Stimulated activated CD8-positive, alpha-beta memory T cell treated with anti-CD3 and anti-CD28 coated beads, Interleukin-7, amount 100 ng/mL, for 4 hours (primary cell): ENCODE measurements at regions not wholly inside any gene's neighbourhood (a gene's known extent, or its start where the extent isn't known, plus 50 kb on each side); places are given as distances from the start of the nearest gene placed in this dataset.

ENCODE experiments used
- DNase-seq, 2 donors: peaks; one replicate each; pipeline ENCODE4 v3.0.0-alpha.2; 2020; ENCODE audit warnings: low read depth in 2 of 2

DNA sequence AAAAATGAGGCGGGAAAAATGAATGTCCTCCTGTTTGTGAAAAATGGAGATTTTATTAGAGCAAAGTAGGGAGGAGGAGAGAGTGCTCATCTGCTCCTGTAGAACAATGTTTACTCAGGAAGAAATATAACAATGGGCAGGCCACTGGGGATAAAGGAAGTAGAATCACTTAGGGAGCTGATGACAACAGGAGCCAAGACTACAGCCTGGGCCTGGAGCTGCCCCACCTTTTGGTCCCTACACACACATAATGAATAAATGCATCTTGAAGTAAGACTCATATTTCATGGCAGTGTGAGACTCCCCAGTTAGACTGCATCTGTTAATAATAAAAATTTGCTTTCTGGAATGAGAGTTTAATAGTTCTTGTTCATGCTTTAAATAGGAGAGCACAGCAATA, 1939.8 kb downstream of the EFNA5 start:
- no peak for DNase-seq

DNA sequence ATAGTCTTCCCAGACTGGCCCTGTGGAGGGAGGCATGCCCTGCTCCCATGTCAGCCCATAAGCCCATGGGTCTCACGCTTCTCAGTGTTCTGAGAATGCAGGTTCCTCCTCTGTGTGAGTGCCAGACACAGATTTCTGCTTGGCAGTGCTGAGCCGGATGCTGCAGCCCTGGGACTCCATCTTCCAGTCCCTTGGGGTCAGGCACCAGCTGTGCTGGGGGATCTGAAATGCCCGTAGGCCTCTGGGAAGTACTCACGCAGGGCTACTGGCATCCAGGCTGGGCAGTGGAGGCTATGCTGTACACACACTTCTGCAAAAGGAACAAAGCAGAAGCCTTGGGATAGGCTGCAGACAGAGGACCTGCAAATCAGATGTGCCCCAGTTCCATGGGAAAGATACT, 1944.6 kb downstream of the EFNA5 start:
- DNase-seq = no peak

DNA sequence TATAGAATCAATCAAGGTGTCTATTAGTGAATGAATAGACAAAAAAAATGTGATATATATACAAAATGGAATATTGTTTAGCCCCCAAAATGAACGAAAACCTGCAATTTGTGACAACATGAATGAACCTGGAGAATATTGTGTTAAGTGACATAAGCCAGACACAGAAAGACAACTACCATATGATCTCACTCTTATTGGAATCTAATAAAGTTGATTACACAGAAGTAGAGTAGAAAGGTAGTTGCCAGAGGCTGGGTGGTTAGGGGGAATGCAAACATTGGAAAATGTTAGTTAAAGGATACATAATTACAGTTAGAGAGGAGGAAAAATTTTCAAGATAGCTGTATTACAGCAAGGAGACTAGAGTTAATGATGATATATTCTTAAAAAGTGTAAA, 1962.3 kb downstream of the EFNA5 start:
- DNase-seq = no peak

DNA sequence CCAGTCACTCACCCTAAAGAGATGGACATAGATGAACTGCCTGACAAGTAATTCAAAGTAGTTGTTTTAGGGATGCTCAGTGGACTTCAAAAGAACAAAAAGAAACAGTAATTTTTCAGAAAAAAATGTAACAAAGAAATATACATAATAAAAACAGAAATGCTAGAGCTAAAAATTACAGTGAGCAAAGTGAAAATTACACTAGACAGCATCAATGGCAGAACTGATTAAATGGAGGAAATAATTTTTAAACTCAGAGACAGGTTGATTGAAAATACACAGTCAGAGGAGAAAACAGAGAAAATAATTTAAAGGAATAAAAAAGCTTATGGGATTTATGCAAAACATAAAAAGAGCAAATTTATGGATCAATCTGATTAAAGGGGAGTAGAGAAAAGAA, 1968.4 kb downstream of the EFNA5 start:
- no peak for DNase-seq

DNA sequence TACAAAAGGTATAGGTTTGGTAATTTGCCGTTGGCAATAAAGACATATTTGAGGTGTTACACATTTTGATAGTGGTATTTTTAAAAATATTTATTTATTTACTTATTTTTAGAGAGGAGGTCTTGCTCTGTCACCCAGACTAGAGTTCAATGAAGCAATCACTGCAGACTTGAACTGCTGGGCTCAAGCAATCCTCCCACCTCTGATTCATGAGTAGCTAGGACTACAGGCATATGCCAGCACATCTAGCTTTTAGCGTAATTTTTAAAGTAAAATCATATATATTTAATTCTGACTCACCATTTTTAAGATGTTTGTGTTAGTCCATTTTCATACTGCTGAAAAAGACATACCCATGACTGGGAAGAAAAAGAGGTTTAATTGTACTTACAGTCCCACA, 1974.3 kb downstream of the EFNA5 start:
- no peak for DNase-seq

DNA sequence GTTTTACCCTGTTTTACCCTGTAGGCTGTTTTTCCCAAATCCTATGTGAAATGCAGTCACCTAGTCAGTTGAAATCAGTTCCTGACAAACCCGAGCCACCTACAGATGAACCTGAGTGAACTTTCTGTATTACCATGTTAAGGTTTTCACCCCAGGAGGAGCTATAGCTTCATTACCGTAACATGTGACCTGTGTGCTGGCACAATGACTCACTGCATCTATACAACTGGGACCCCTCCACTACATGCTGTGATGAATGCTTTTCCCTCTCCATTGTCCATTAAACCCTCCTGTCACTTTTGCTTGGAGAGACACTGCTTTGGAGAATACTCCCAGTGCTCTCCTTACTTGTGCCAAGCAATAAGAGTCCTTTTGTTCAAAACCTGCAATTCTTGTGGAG, 1974.8 kb downstream of the EFNA5 start:
- no peak for DNase-seq

DNA sequence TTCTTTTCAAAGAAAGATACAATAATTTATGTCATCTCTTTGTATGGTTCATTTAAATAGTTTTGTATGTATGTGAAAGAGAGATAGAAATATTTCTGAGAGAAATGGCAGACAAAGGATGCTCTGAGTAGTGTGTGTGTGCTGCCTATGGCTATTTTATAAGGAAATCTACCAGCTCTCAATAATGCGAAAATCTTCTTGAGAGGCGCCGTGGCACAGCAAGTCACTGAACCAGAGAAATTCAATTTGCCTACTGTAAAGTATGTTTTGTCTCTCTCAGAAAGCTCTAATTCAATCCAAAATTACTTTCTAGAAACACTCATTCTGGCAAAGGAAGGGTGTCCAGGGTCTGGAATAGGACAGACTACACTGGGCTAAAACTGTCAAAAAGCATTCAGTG, 1981.1 kb downstream of the EFNA5 start:
- DNase-seq = no peak

DNA sequence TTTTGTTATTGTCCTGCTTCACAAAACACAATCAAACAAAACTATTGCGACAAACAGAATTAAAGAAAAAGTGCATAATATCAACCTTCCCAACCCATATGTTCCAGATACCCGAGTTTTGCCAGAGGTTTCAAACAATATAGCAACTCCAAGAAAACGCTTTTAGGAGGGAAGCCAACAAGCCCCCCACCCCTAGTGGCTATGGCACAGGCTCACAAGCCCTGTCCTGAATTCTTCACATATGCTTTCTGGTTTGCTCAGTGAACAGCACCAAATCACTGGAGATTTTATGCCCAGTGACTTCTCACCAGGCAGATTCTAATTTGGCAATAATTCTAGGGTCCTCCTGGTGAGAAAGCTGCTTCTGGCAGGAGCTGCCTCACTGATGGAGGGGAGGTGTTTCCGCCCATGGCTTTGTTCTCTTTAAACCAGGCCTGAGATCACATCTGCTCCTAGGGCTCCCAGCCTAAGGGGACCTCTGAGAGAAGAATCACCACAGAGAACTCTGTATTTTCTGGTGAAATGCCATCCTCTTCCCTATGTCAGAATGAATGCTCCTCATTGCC, 1982.4 kb downstream of the EFNA5 start:
- no peak for DNase-seq

DNA sequence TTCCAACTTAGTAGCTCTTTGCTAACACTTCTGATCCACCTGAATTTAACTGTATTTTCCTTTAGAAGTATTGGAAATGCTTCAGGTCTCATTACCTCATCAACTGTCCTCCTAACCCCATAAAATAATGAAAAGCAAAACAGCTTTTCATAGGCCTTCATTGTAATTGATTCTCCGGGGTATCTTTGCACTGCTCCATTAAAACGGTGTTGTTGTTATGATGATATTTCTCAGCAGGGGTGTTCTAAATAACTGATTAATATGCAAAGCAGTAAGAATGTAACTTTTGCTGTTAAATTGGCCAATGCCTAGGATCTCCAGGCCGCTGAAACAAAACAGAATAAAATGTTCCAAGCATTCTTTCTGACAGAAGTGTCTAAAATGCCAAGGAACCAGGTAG, 1983.2 kb downstream of the EFNA5 start:
- no peak for DNase-seq

DNA sequence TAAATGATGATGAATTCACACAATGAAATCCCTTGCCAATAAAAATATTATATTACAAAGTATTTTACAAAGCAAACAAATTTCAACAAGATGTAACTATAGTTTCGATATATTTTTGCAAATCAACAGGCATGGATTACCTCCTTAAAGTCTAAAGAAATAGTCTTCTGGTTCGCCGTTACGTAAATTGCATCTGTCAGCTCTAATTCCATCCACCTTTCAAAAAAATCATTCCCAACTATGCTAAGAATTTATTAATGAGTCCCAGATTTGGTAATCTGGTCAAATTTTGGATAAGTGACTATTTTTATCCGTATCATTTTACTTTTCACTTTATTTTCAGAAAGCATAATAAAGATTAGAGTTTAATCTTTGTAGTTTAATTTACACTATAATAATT, 1984.9 kb downstream of the EFNA5 start:
- no peak for DNase-seq

DNA sequence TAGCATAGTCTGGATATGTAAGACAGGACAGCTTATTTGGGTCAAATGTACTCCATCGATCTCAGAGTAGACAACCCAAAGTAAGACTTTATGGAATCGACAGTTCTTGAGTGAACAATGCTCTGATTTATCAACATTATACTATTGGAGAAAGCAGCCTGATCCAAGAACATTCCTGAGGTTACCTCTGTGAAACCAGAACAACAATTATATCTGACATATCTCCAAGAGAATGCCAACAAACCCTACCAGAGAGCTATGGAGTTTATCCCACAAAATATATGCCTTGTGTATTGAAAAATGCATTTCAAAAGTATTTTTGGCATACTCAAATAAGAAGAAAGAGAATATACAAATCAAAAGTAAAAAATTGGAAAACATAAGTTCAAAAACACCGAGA, 1985.9 kb downstream of the EFNA5 start:
- no peak for DNase-seq

DNA sequence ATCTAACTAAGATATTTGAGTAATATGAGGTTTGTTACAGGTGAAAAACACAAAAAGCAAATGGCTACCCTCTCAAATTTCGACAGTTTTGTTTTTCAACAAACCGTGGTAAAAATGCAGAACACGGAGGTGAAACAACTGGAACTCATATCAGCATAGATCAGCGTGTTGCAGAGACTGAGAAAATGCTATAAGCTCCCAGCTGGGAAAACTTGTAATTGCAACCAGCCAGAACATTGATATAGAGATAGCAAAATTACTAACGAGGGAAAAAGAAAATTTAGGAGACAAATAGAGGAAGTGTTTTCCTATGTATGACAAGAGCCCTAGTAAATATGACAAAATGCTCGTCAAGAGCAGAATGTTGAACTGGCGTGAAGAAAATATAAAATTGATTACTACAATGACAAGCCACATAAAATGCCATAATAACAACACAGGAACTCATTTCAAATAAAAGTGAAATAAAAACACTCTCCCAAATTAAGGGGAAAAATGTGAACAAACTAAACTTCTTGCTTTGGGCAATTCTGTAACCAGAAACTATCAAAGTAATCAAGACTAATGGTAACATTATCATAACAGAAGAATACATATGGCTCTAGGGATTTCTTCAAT, 1989.8 kb downstream of the EFNA5 start:
- DNase-seq = no peak

DNA sequence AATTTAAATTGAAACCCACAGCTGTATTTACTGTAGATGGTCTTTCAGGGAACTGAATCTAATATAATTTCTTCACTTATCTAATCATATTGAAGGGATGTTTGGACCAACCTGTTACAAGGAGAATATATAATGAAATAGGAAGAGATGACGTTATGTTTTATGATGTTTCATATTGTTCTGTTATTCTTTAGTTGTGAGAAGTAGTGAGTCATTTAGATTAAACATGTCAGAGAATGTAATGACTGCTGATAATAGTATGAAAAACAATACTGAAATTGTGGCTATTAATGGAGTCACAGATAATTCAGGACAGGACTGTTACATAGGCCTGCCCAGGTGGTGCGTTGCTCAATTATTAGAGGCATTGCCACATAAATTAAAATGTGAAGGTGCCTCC, 1993.4 kb downstream of the EFNA5 start:
- no peak for DNase-seq

DNA sequence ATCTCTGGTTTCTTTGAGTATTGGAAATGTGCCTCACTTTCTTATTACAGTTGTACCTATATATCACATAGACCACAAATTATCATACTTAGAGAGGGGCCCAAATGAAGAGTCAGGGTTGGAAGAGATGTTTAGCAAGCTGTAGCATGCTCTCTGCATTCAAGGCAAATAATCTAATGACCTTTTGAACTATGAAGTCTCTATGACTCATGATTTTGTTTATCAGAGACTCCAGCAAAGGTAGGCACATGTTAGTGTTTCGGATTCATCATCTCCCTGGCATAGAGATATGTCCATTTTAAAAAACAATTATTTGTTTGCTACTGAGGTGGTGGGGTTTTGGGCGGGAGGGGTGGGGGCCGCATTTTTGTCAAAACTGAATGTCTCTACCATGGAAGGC, 2000.1 kb downstream of the EFNA5 start:
- no peak for DNase-seq

DNA sequence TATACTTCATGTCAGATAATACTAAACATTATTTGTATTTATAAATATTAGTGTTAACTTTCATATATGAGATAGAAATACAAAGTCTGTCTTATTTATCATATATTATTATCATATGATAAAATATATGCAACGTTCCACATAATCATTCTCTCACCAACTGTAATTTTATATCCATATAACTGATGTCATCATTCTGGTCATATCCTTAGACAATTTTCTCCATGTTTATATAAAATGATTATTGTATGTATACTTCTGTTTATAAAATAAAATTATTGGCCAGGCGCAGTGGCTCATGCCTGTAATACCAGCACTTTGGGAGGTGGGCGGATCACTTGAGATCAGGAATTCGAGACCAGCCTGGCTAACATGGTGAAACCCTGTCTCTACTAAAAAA, 2007.1 kb downstream of the EFNA5 start:
- DNase-seq = no peak

DNA sequence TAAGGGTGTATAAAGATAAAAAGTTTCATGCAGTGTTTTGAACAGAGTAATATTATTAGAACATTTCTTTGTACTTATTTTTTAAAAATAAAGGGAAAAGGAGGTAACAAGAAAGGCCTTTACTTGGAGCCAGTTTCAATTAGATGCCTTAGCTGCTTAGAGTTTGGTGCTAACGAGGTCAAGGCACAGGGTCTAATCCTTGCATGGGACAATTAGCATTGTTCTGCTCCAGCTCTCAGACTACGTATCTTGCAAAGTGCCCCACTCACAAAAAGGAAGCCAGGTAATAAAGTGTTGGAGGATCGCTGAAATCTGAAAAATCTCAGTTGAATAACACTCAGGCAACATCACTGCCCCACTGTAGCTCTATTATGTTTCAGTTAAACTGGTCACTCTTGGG, 2011.3 kb downstream of the EFNA5 start:
- no peak for DNase-seq

DNA sequence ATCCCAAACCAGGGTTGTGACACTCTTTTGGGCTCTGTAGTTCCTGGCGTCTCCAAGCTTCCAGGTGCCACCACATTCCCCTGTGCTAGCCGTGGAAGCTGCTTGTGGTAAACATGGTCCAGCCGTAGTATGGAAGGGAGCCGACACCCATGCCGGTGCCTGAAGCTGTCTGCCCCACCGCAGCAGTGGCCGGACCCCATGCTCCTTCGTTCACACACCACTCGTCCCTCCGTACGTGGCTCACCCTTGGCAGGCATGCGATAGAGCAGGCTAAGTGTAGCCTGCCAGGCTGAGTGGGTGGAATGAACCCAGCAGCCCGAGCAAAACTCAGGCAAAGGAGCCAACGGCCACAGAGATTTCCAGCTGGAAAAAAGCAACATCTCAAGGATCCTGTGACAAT, 2030.4 kb downstream of the EFNA5 start:
- no peak for DNase-seq

DNA sequence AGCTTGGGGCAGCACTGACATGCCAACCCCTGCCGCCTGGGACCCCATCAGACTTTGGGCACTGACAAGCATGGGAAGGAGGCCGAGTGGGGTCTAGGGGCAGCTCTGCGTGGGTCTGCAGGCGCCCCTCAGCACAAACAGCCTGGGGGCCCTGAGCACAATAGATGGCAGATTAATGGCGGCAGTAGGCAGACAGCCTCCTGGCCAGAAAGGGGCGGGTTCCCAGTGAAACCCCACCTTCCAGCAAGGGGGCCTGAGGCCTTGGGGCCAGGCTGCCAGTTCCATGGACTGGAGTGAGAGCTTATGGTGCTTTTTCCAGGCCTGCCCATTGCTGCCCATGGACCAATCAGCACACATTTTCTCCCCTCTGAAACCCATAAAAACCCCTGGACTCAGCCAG, 2031.2 kb downstream of the EFNA5 start:
- DNase-seq = no peak

DNA sequence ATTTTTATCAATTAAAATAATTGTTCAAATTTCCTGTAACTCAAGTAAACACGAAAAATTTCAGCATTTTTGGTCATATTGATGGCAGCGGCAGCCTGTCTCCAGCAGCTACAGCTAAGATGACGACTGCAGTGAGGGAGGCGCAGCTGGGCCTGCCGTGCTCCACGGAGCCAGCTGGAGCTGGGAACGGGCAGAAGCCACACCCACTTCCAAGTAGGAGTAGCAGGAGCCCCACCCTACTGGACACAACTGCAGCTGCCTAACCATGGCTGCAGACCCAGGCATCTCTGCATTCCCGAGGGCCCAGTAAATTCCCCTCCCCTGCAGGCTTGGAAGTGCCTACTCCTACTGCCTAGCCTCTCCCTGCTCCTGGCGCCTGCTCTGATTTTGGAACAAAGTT, 2031.7 kb downstream of the EFNA5 start:
- no peak for DNase-seq

DNA sequence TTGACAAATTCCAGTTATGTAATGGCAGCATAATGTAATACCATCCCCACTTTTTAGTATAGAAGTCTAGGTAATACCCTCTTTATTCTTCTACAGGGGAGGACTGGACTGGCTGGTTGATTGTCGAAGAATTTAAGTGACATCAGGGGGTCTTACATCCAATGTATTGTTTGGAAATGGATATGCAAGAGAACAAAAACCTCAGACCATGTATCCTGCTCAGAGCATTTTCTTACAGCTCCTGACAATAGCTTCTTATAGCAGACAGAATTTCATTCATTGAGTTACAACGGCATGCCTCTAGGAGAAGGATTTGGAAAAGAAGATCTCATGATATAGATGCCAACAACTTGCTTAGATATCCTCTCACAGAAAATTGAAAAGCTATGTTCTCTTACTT, 2032.3 kb downstream of the EFNA5 start:
- DNase-seq = no peak

DNA sequence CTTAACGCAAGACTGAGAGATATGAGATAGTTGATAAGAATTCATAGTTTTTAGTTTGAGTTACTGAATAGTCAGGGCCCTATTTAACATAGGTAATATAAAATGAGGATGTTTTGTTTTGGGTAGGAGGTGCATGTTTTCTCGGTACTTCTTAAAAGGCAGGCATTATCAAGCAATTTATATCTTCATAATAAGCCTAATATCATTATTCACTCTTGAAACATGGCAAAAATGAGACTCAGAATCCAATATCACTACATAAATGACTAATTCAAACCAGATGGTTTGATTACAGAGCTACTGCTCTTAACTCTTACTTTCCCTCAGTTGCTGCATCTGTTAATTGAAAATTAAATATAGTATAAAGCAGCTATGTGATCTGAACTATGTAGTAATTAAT, 2038.7 kb downstream of the EFNA5 start:
- no peak for DNase-seq

DNA sequence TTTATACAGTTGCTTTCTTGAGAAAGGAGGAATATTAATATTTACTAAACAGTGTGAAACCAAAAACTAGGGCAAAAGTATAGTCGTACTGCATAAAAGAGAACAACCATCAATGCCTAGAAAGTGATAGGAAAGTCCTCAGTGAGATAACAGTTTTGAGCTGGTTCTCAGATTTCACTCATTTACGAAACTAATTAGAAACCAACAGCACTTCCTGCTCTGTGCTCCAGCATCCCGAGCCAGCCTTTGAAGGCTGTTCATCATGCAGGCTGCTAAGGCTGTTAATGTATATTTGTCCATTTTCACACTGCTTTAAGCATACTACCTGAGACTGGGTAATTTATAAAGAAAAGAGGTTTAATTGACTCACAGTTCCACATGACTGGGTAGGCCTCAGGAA, 2039.9 kb downstream of the EFNA5 start:
- no peak for DNase-seq

DNA sequence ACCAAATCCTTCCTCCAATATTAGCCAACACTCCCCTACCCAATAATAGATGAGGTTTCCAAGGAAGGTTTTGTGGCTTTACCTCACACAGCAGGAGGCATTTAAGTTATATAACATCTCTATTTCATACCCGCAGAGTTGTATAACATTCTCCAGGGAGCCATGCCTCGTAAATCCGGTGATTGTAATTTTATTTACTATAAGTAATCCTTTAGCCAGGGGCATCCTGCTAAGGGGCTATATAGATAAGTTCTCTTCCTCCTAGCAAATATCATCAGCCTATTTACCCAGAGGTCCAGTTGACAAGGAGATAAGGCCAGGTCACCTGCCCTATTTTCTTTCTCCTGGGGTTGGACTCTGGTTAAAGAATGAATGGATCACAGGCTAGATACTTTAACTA, 2051.0 kb downstream of the EFNA5 start:
- DNase-seq = no peak

DNA sequence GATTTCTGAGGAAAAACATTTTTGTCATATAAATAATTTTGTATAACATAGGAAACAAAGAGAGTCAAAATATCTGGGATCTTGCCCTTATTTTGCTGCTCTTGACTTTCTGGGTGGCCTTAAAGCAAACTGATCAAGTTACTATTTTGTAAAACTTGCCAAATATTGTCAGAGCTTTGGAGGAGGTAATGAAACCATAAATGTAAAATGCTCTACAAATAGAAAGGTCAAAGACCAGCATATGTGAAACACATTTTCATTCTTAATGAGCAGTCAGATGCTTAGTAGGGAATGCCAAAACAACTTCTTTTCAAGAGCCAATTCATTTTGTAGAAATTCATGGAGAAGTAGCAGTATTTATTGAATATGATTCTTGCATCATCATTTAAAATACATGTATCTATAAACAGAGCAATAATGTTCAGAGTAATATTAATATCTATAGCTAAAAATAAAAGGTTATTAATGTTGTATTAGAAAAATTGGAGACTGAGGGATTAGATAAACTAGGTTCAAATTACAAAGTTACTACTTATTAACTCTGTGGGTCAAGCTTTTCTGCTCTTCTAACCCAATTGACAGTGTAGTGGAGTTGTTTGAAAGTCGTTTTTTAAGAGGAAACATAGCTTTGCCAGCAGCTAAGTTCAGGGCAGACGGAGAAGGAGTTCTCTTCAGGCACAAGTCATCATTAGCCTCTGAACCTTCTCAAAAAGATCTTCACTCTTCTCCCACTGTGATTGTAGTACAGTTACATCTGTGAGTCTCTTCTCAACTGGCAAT, 2053.1 kb downstream of the EFNA5 start:
- DNase-seq = no peak
